ENCODE measurements at regions not wholly inside any gene's neighbourhood (a gene's known extent, or its start where the extent isn't known, plus 50 kb on each side); places are given as distances from the start of the nearest gene placed in this dataset.

DNA sequence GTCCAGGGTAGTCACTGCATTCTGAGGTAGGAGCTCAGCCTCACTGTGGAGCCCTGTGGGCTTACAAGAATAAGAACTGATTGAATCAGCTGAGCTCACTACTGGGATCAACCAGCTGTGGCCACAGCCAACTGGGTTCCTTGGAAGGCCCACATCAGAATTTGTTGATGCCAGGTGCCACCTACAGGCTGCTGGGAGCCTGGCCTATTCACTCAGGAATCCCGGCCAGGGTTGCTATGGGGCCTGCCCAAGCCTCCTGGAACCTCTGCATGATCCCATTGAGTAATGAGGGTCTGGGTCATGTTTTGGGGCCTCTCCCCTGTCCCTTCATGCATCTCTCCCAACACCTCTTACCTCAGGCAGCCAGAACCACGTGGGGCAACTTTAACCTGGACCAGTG is 53.9 kb upstream of the KIAA1210 start:
- Histone ChIP-seq H3K4me1 (no peaks in the 10 kb centered on the region), H3K36me3 (ENCODE audit: low read depth, missing control alignments) (no peaks in the 10 kb centered on the region), H3K27ac (no peak overlapping the region), H3K9me3 (no peaks in the 10 kb centered on the region), H3K27me3 (no peaks in the 10 kb centered on the region), H3K4me3 (no peak overlapping the region)
- 63% methylated on average over 2 of the region's 2 CpGs; no CpG with 5 or more reads in 1 of the 2 donors for WGBS, 2 donors
- peak; percentile 64 for DNase-seq
- intact Hi-C loops (cut with DNase I; ENCODE audit: low total_unique reads) = no loop called here
- TF ChIP-seq POLR2A (IDR thresholded peaks at IDR 0.05) = no peak
- TF ChIP-seq, protein P1, sequence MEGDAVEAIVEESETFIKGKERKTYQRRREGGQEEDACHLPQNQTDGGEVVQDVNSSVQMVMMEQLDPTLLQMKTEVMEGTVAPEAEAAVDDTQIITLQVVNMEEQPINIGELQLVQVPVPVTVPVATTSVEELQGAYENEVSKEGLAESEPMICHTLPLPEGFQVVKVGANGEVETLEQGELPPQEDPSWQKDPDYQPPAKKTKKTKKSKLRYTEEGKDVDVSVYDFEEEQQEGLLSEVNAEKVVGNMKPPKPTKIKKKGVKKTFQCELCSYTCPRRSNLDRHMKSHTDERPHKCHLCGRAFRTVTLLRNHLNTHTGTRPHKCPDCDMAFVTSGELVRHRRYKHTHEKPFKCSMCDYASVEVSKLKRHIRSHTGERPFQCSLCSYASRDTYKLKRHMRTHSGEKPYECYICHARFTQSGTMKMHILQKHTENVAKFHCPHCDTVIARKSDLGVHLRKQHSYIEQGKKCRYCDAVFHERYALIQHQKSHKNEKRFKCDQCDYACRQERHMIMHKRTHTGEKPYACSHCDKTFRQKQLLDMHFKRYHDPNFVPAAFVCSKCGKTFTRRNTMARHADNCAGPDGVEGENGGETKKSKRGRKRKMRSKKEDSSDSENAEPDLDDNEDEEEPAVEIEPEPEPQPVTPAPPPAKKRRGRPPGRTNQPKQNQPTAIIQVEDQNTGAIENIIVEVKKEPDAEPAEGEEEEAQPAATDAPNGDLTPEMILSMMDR (IDR thresholded peaks at IDR 0.05) = peak in 1 of 3 experiments; percentile 13

DNA sequence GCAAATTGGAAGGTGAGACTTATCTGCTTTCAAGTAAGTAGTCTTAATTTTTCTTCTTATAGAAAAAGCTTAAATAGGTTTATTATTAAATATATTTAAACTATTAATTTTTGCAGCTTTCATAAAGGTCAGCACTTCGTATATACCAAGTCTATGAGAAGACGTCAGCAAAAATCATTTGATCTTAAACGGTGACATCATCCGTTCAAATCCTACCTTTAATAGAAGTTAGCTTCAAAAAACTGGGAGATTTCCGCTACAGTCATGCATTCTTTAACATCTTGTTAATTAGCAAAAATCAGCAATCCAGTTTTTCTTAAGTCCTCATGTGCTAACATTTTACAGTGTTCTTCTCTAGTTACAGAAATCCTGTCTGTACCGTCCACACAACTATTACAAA is 49.9 kb upstream of the PGRMC1 start:
- H3K27me3 ChIP-seq = no peaks in the 10 kb centered on the region
- 45 to 85% methylated on average over 6 of the region's 6 CpGs for WGBS, 2 donors
- intact Hi-C loops (cut with DNase I; ENCODE audit: low total_unique reads) = no loop called here
- H3K9me3 ChIP-seq = no peaks in the 10 kb centered on the region
- H3K4me3 ChIP-seq = no peak overlapping the region
- H3K4me1 ChIP-seq = no peaks in the 10 kb centered on the region
- TF ChIP-seq, protein P1 (IDR thresholded peaks at IDR 0.05) = no peak
- TF ChIP-seq POLR2A (IDR thresholded peaks at IDR 0.05) = no peak
- no peak overlapping the region for H3K27ac ChIP-seq
- no peak for DNase-seq
- no peaks in the 10 kb centered on the region for H3K36me3 ChIP-seq (ENCODE audit: low read depth, missing control alignments)
